ENCODE measurements at regions not wholly inside any gene's neighbourhood (a gene's known extent, or its start where the extent isn't known, plus 50 kb on each side); places are given as distances from the start of the nearest gene placed in this dataset.

DNA sequence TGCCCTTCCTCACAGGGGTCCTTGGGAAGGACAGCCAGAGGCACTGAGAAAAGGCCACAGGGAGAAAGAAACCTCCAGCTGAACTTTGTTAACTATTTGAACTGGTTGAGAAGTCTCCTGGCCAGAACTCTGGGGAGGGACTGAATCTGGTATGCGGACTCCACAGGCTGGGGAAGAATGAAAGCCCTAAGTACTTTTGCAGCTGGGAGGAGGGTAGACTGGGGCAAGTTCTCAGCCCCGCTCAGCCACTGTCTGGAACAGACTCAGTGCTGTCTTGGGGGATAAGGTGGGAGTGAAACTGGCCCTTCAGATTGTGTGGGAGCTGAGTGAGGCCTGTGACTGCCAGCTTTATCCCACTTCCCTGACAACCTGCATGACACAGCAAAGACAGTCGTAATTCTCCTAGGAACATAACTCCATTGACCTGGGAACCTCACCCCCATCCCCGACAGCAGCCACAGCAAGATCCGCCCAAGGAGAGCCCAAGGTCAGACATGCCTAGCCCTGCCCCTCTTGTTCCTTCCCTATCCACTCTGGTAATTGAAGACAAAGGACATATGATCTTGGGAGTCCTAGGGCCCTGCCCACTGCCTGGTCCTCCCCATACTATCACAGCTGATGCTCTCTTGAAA is 475.1 kb upstream of the CNTN5 start:
- Mint-ChIP-seq H3K9me3 (ENCODE audit: unreplicated experiment) (no peaks in the 10 kb centered on the region), H3K36me3 (ENCODE audit: low read depth, unreplicated experiment) (no peaks in the 10 kb centered on the region), H3K4me3 (ENCODE audit: unreplicated experiment) (no peak overlapping the region), H3K4me1 (ENCODE audit: unreplicated experiment) (peaks cover 4% of the 10 kb centered on the region), H3K27ac (ENCODE audit: unreplicated experiment) (no peak overlapping the region), H3K27me3 (ENCODE audit: unreplicated experiment) (no peaks in the 10 kb centered on the region)
- TF ChIP-seq, protein P1, sequence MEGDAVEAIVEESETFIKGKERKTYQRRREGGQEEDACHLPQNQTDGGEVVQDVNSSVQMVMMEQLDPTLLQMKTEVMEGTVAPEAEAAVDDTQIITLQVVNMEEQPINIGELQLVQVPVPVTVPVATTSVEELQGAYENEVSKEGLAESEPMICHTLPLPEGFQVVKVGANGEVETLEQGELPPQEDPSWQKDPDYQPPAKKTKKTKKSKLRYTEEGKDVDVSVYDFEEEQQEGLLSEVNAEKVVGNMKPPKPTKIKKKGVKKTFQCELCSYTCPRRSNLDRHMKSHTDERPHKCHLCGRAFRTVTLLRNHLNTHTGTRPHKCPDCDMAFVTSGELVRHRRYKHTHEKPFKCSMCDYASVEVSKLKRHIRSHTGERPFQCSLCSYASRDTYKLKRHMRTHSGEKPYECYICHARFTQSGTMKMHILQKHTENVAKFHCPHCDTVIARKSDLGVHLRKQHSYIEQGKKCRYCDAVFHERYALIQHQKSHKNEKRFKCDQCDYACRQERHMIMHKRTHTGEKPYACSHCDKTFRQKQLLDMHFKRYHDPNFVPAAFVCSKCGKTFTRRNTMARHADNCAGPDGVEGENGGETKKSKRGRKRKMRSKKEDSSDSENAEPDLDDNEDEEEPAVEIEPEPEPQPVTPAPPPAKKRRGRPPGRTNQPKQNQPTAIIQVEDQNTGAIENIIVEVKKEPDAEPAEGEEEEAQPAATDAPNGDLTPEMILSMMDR (IDR thresholded peaks at IDR 0.05; ENCODE audit: unreplicated experiment), result no peak
- DNase-seq (ENCODE audit: low spot score), result no peak

- Mint-ChIP-seq H3K36me3 (ENCODE audit: low read depth, unreplicated experiment) (no peaks in the 10 kb centered on the region), H3K27ac (ENCODE audit: unreplicated experiment) (no peak overlapping the region), H3K9me3 (ENCODE audit: unreplicated experiment) (no peaks in the 10 kb centered on the region), H3K4me1 (ENCODE audit: unreplicated experiment) (peaks cover 4% of the 10 kb centered on the region), H3K27me3 (ENCODE audit: unreplicated experiment) (no peaks in the 10 kb centered on the region), H3K4me3 (ENCODE audit: unreplicated experiment) (no peak overlapping the region)
- DNase-seq (ENCODE audit: low spot score), result no peak
- TF ChIP-seq, protein P1 (IDR thresholded peaks at IDR 0.05; ENCODE audit: unreplicated experiment), result no peak
Measured at GRCh38 chr11:98549571-98549970, 471.2 kb upstream of the CNTN5 start.

- Mint-ChIP-seq H3K9me3 (ENCODE audit: unreplicated experiment) (no peaks in the 10 kb centered on the region), H3K27ac (ENCODE audit: unreplicated experiment) (no peak overlapping the region), H3K36me3 (ENCODE audit: low read depth, unreplicated experiment) (no peaks in the 10 kb centered on the region), H3K27me3 (ENCODE audit: unreplicated experiment) (no peaks in the 10 kb centered on the region), H3K4me3 (ENCODE audit: unreplicated experiment) (no peak overlapping the region), H3K4me1 (ENCODE audit: unreplicated experiment) (no peaks in the 10 kb centered on the region)
- no peak for DNase-seq (ENCODE audit: low spot score)
- TF ChIP-seq, protein P1 (IDR thresholded peaks at IDR 0.05; ENCODE audit: unreplicated experiment), result no peak
Measured at GRCh38 chr11:98559961-98560360, 460.8 kb upstream of the CNTN5 start.

DNA sequence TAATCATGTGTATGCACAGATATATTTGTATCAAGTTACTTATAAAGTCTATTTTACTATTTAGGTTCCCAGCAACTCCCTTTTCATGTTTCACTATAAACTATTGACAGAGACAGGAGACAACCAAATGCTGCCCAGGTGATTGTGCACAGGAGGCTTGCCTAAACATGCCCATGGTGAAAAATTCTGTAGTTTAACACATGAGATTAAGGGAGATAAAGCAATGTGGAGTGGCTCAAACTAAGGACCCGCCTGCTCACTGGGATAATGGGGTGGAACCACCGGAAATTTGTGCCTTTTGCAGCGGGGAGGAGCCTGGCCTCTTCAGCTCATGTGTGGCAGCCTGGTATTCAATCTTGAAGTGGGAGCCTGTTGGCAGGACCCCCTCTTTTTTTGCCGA is 459.5 kb upstream of the CNTN5 start:
- no peaks in the 10 kb centered on the region for H3K4me1 Mint-ChIP-seq (ENCODE audit: unreplicated experiment)
- H3K4me3 Mint-ChIP-seq (ENCODE audit: unreplicated experiment), result no peak overlapping the region
- TF ChIP-seq, protein P1 (IDR thresholded peaks at IDR 0.05; ENCODE audit: unreplicated experiment), result no peak
- DNase-seq (ENCODE audit: low spot score), result no peak
- H3K36me3 Mint-ChIP-seq (ENCODE audit: low read depth, unreplicated experiment), result no peaks in the 10 kb centered on the region
- H3K27me3 Mint-ChIP-seq (ENCODE audit: unreplicated experiment), result no peaks in the 10 kb centered on the region
- no peaks in the 10 kb centered on the region for H3K9me3 Mint-ChIP-seq (ENCODE audit: unreplicated experiment)
- no peak overlapping the region for H3K27ac Mint-ChIP-seq (ENCODE audit: unreplicated experiment)

DNA sequence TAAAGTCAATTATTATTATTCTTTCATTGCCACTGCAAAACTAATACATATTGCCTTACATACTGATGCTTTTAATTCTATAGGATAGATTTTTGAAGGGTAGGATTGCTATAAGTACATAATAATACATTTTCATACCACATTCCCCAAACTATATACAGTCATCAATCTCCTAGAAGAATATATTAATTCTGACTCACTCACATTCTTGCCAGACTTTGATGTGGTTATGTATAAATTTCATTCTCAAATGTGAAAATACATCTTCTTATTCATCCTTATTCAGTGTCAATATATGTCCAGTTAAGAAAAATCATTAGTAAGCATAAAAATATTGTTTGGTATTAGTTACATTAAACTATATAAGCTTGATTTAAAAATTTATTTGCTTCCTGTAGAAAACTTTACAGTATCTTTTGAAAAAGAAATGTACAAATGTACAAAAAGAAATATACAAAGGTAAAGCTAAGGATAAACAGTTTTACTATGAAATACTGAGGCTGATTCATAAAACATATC is 458.8 kb upstream of the CNTN5 start:
- no peaks in the 10 kb centered on the region for H3K9me3 Mint-ChIP-seq (ENCODE audit: unreplicated experiment)
- H3K27ac Mint-ChIP-seq (ENCODE audit: unreplicated experiment), result no peak overlapping the region
- no peak for DNase-seq (ENCODE audit: low spot score)
- TF ChIP-seq, protein P1 (IDR thresholded peaks at IDR 0.05; ENCODE audit: unreplicated experiment), result no peak
- no peaks in the 10 kb centered on the region for H3K36me3 Mint-ChIP-seq (ENCODE audit: low read depth, unreplicated experiment)
- H3K27me3 Mint-ChIP-seq (ENCODE audit: unreplicated experiment), result no peaks in the 10 kb centered on the region
- H3K4me3 Mint-ChIP-seq (ENCODE audit: unreplicated experiment), result no peak overlapping the region
- no peaks in the 10 kb centered on the region for H3K4me1 Mint-ChIP-seq (ENCODE audit: unreplicated experiment)
